ENCODE measurements at regions not wholly inside any gene's neighbourhood (a gene's known extent, or its start where the extent isn't known, plus 50 kb on each side); places are given as distances from the start of the nearest gene placed in this dataset.

- WGBS (ENCODE audit: insufficient coverage, low coverage, low lambda C conversion rate, missing lambda C conversion rate): 83% methylated on average over 1 of the region's 2 CpGs
- intact Hi-C loops (cut with DNase I): no loop called here
- no peaks in the 10 kb centered on the region for H3K36me3 ChIP-seq
- no peak for DNase-seq
- no peak overlapping the region for H3K27ac ChIP-seq
- no peaks in the 10 kb centered on the region for H3K9me3 ChIP-seq
- H3K4me1 ChIP-seq: no peaks in the 10 kb centered on the region
- no peak for ATAC-seq
- no peaks in the 10 kb centered on the region for H3K27me3 ChIP-seq
- TF ChIP-seq POLR2A (IDR thresholded peaks at IDR 0.05): no peak
- no peak for TF ChIP-seq CTCF (IDR thresholded peaks at IDR 0.05)
- no peak overlapping the region for H3K4me3 ChIP-seq
Measured at GRCh38 chr1:168414914-168415313, 128.9 kb downstream of the XCL2 start.

GRCh38 chr1:168410464-168410863, 129.8 kb downstream of the TBX19 start:
- WGBS (ENCODE audit: insufficient coverage, low coverage, low lambda C conversion rate, missing lambda C conversion rate): 80% methylated on average over 7 of the region's 8 CpGs
- H3K27me3 ChIP-seq: no peaks in the 10 kb centered on the region
- intact Hi-C loops (cut with DNase I): no loop called here
- no peak overlapping the region for H3K4me3 ChIP-seq
- H3K9me3 ChIP-seq: no peaks in the 10 kb centered on the region
- TF ChIP-seq CTCF (IDR thresholded peaks at IDR 0.05) (no peak), POLR2A (IDR thresholded peaks at IDR 0.05) (no peak)
- ATAC-seq: no peak
- DNase-seq: no peak
- H3K4me1 ChIP-seq: no peaks in the 10 kb centered on the region
- H3K36me3 ChIP-seq: no peaks in the 10 kb centered on the region
- H3K27ac ChIP-seq: no peak overlapping the region

- intact Hi-C loops (cut with DNase I): no loop called here
- H3K9me3 ChIP-seq: no peaks in the 10 kb centered on the region
- ATAC-seq (peak in 1 of 4 donors; percentile 52), DNase-seq (no peak)
- H3K4me1 ChIP-seq: no peaks in the 10 kb centered on the region
- no peaks in the 10 kb centered on the region for H3K36me3 ChIP-seq
- WGBS (ENCODE audit: insufficient coverage, low coverage, low lambda C conversion rate, missing lambda C conversion rate): 62% methylated on average over 3 of the region's 3 CpGs
- H3K4me3 ChIP-seq: no peak overlapping the region
- TF ChIP-seq CTCF (IDR thresholded peaks at IDR 0.05) (no peak), POLR2A (IDR thresholded peaks at IDR 0.05) (no peak)
- H3K27me3 ChIP-seq: no peaks in the 10 kb centered on the region
- no peak overlapping the region for H3K27ac ChIP-seq
Measured at GRCh38 chr1:168408884-168409283, 128.2 kb downstream of the TBX19 start.

- intact Hi-C loops (cut with DNase I): no loop called here
- Histone ChIP-seq H3K9me3 (no peaks in the 10 kb centered on the region), H3K36me3 (no peaks in the 10 kb centered on the region), H3K27me3 (no peaks in the 10 kb centered on the region), H3K27ac (no peak overlapping the region), H3K4me1 (no peaks in the 10 kb centered on the region), H3K4me3 (no peak overlapping the region)
- 86% methylated on average over 3 of the region's 3 CpGs for WGBS (ENCODE audit: insufficient coverage, low coverage, low lambda C conversion rate, missing lambda C conversion rate)
- DNase-seq (no peak), ATAC-seq (no peak)
- TF ChIP-seq POLR2A (IDR thresholded peaks at IDR 0.05) (no peak), CTCF (IDR thresholded peaks at IDR 0.05) (no peak)
Measured at GRCh38 chr1:168408539-168408865, 127.8 kb downstream of the TBX19 start.

GRCh38 chr1:168407832-168408538, 127.3 kb downstream of the TBX19 start:
- no peak overlapping the region for H3K27ac ChIP-seq

More at GRCh38 chr1:168407832-168408538, 127.3 kb downstream of the TBX19 start:
- no peak overlapping the region for H3K4me3 ChIP-seq
- intact Hi-C loops (cut with DNase I): no loop called here
- no peaks in the 10 kb centered on the region for H3K27me3 ChIP-seq
- no peaks in the 10 kb centered on the region for H3K9me3 ChIP-seq
- WGBS (ENCODE audit: insufficient coverage, low coverage, low lambda C conversion rate, missing lambda C conversion rate): 56% methylated on average over 1 of the region's 1 CpG
- ATAC-seq (no peak), DNase-seq (no peak)
- H3K4me1 ChIP-seq: no peaks in the 10 kb centered on the region
- TF ChIP-seq CTCF (IDR thresholded peaks at IDR 0.05): no peak
- no peak for TF ChIP-seq POLR2A (IDR thresholded peaks at IDR 0.05)
- no peaks in the 10 kb centered on the region for H3K36me3 ChIP-seq

Data from right lobe of liver (tissue), 6 donors.